HS-5 (cell line): ENCODE measurements at regions not wholly inside any gene's neighbourhood (a gene's known extent, or its start where the extent isn't known, plus 50 kb on each side); places are given as distances from the start of the nearest gene placed in this dataset.
A peak's percentile ranks its signal among the peaks of the same experiment; 100 is the strongest.

Experiments used
- DNase-seq: peaks from one replicate; pipeline ENCODE4 v3.0.0-alpha.2; 2012; ENCODE audit warnings: low read depth

GRCh38 chr12:67498991-67499390, 149.6 kb upstream of the DYRK2 start:
- no peak for DNase-seq

- no peak for DNase-seq
These were observed 147.2 kb upstream of the DYRK2 start for GRCh38 chr12:67501362-67501761.

- no peak for DNase-seq
These were observed 144.5 kb upstream of the DYRK2 start for GRCh38 chr12:67504026-67504425.

GRCh38 chr12:67506739-67507138, 141.8 kb upstream of the DYRK2 start:
- no peak for DNase-seq

GRCh38 chr12:67508830-67509229, 139.7 kb upstream of the DYRK2 start:
- DNase-seq = no peak

- DNase-seq = no peak
These were observed 138.7 kb upstream of the DYRK2 start for GRCh38 chr12:67509666-67510386.

GRCh38 chr12:67512061-67512460, 136.5 kb upstream of the DYRK2 start:
- no peak for DNase-seq

- no peak for DNase-seq
These were observed 134.0 kb upstream of the DYRK2 start for GRCh38 chr12:67514502-67514901.

- no peak for DNase-seq
These were observed 132.7 kb upstream of the DYRK2 start for GRCh38 chr12:67515679-67516340.

- DNase-seq = no peak
These were observed 131.2 kb upstream of the DYRK2 start for GRCh38 chr12:67517181-67517887.

- no peak for DNase-seq
These were observed 128.8 kb upstream of the DYRK2 start for GRCh38 chr12:67519484-67520433.

- DNase-seq = no peak
These were observed 127.9 kb upstream of the DYRK2 start for GRCh38 chr12:67520606-67521005.

- DNase-seq = no peak
These were observed 126.3 kb upstream of the DYRK2 start for GRCh38 chr12:67522222-67522621.

GRCh38 chr12:67523538-67523937, 125.0 kb upstream of the DYRK2 start:
- DNase-seq = no peak

GRCh38 chr12:67524861-67525616, 123.5 kb upstream of the DYRK2 start:
- no peak for DNase-seq

GRCh38 chr12:67525617-67525884, 123.0 kb upstream of the DYRK2 start:
- no peak for DNase-seq

GRCh38 chr12:67526129-67526528, 122.4 kb upstream of the DYRK2 start:
- DNase-seq = no peak

- DNase-seq = no peak
These were observed 117.5 kb upstream of the DYRK2 start for GRCh38 chr12:67531051-67531450.

GRCh38 chr12:67531501-67531900, 117.0 kb upstream of the DYRK2 start:
- no peak for DNase-seq

GRCh38 chr12:67533159-67533558, 115.4 kb upstream of the DYRK2 start:
- DNase-seq = no peak

- no peak for DNase-seq
These were observed 114.5 kb upstream of the DYRK2 start for GRCh38 chr12:67534046-67534445.

- peak; percentile 63 for DNase-seq
These were observed 113.9 kb upstream of the DYRK2 start for GRCh38 chr12:67534681-67535080.
